ENCODE measurements at regions not wholly inside any gene's neighbourhood (a gene's known extent, or its start where the extent isn't known, plus 50 kb on each side); places are given as distances from the start of the nearest gene placed in this dataset.

- no peak for TF ChIP-seq CTCF (IDR thresholded peaks at IDR 0.05; ENCODE audit: unreplicated experiment)
- DNase-seq (ENCODE audit: unreplicated experiment), result no peak
- intact Hi-C loops (cut with micrococcal nuclease), result no loop called here
- no peaks in the 10 kb centered on the region for H3K9me3 Mint-ChIP-seq (ENCODE audit: unreplicated experiment)
- no peaks in the 10 kb centered on the region for H3K27me3 Mint-ChIP-seq (ENCODE audit: insufficient read depth, unreplicated experiment)
- no TSS peak for BruUV-seq (replicated peaks)
- ChIA-PET POLR2A (no interaction called here), CTCF (no interaction called here)
- H3K4me1 Mint-ChIP-seq (ENCODE audit: insufficient read depth, unreplicated experiment), result no peaks in the 10 kb centered on the region
- no peaks in the 10 kb centered on the region for H3K36me3 Mint-ChIP-seq (ENCODE audit: insufficient read depth, unreplicated experiment)
- H3K27ac Mint-ChIP-seq (ENCODE audit: low read depth, unreplicated experiment), result no peak overlapping the region
- H3K4me3 Mint-ChIP-seq (ENCODE audit: unreplicated experiment), result no peak overlapping the region
Observed at GRCh38 chr4:157558016-157558415, 337.5 kb downstream of the GRIA2 start.

GRCh38 chr4:157550028-157550427 lies 329.5 kb downstream of the GRIA2 start:
- no peak overlapping the region for H3K4me3 Mint-ChIP-seq (ENCODE audit: unreplicated experiment)
- POLR2A ChIA-PET, result no interaction called here
- intact Hi-C loops (cut with micrococcal nuclease), result no loop called here
- H3K27ac Mint-ChIP-seq (ENCODE audit: low read depth, unreplicated experiment), result no peak overlapping the region
- CTCF ChIA-PET, result no interaction called here
- BruUV-seq (replicated peaks), result no TSS peak
- no peak for TF ChIP-seq CTCF (IDR thresholded peaks at IDR 0.05; ENCODE audit: unreplicated experiment)
- H3K9me3 Mint-ChIP-seq (ENCODE audit: unreplicated experiment), result no peaks in the 10 kb centered on the region
- H3K36me3 Mint-ChIP-seq (ENCODE audit: insufficient read depth, unreplicated experiment), result no peaks in the 10 kb centered on the region
- no peaks in the 10 kb centered on the region for H3K4me1 Mint-ChIP-seq (ENCODE audit: insufficient read depth, unreplicated experiment)
- no peak for DNase-seq (ENCODE audit: unreplicated experiment)
- no peaks in the 10 kb centered on the region for H3K27me3 Mint-ChIP-seq (ENCODE audit: insufficient read depth, unreplicated experiment)

GRCh38 chr4:157527954-157528353 lies 307.4 kb downstream of the GRIA2 start:
- no peak for TF ChIP-seq CTCF (IDR thresholded peaks at IDR 0.05; ENCODE audit: unreplicated experiment)
- no TSS peak for BruUV-seq (replicated peaks)
- H3K4me1 Mint-ChIP-seq (ENCODE audit: insufficient read depth, unreplicated experiment), result no peaks in the 10 kb centered on the region
- no peak for DNase-seq (ENCODE audit: unreplicated experiment)
- no peak overlapping the region for H3K4me3 Mint-ChIP-seq (ENCODE audit: unreplicated experiment)
- H3K27me3 Mint-ChIP-seq (ENCODE audit: insufficient read depth, unreplicated experiment), result no peaks in the 10 kb centered on the region
- ChIA-PET POLR2A (no interaction called here), CTCF (interaction anchor here (0.7 kb wide), 1 partner anchor 165 kb away, joined by 3 read pairs; no protein-coding TSS in a partner anchor)
- H3K36me3 Mint-ChIP-seq (ENCODE audit: insufficient read depth, unreplicated experiment), result no peaks in the 10 kb centered on the region
- intact Hi-C loops (cut with micrococcal nuclease), result no loop called here
- H3K9me3 Mint-ChIP-seq (ENCODE audit: unreplicated experiment), result peaks cover 5% of the 10 kb centered on the region
- H3K27ac Mint-ChIP-seq (ENCODE audit: low read depth, unreplicated experiment), result no peak overlapping the region

GRCh38 chr4:157521906-157522305 lies 301.4 kb downstream of the GRIA2 start:
- Mint-ChIP-seq H3K27me3 (ENCODE audit: insufficient read depth, unreplicated experiment) (no peaks in the 10 kb centered on the region), H3K4me1 (ENCODE audit: insufficient read depth, unreplicated experiment) (no peaks in the 10 kb centered on the region), H3K36me3 (ENCODE audit: insufficient read depth, unreplicated experiment) (no peaks in the 10 kb centered on the region), H3K9me3 (ENCODE audit: unreplicated experiment) (no peaks in the 10 kb centered on the region), H3K27ac (ENCODE audit: low read depth, unreplicated experiment) (peak overlapping the region; percentile 24), H3K4me3 (ENCODE audit: unreplicated experiment) (no peak overlapping the region)
- intact Hi-C loops (cut with micrococcal nuclease), result no loop called here
- POLR2A ChIA-PET, result interaction anchor here (0.6 kb wide), 1 partner anchor 85 kb away, joined by 4 read pairs; no protein-coding TSS in a partner anchor
- BruUV-seq (replicated peaks), result no TSS peak
- CTCF ChIA-PET, result interaction anchor here (0.6 kb wide), 1 partner anchor 1329 kb away, joined by 3 read pairs; no protein-coding TSS in a partner anchor
- no peak for TF ChIP-seq CTCF (IDR thresholded peaks at IDR 0.05; ENCODE audit: unreplicated experiment)
- DNase-seq (ENCODE audit: unreplicated experiment), result peak; percentile 18

Data from MCF 10A (cell line).